Osteoblast (primary cell): ENCODE measurements at regions not wholly inside any gene's neighbourhood (a gene's known extent, or its start where the extent isn't known, plus 50 kb on each side); places are given as distances from the start of the nearest gene placed in this dataset.

Source experiments
- DNase-seq: peaks from one replicate; pipeline ENCODE4 v3.0.0; 2011; ENCODE audit warnings: low spot score, mixed read lengths; ENCODE audit not compliant: insufficient read length; ENCODE audit errors: missing footprints
- H2AFZ ChIP-seq: 2 replicates; pipeline ENCODE4 v1.6.0; 2011; ENCODE audit warnings: mild to moderate bottlenecking, low read length
- H3K27ac ChIP-seq: 2 replicates; pipeline ENCODE4 v1.5.1; 2011; ENCODE audit warnings: mild to moderate bottlenecking, low read depth, low read length, moderate library complexity
- H3K27me3 ChIP-seq: 2 replicates; pipeline ENCODE4 v1.6.0; 2012; ENCODE audit warnings: mild to moderate bottlenecking, control low read depth, inconsistent platforms, low read length, moderate library complexity; ENCODE audit not compliant: insufficient read depth
- H3K36me3 ChIP-seq: 2 replicates; pipeline ENCODE4 v1.5.1; 2011; ENCODE audit warnings: mild to moderate bottlenecking, low read length, control low read depth, moderate library complexity; ENCODE audit not compliant: insufficient read depth
- H3K4me1 ChIP-seq: 2 replicates; pipeline ENCODE4 v1.5.1; 2011; ENCODE audit warnings: mild to moderate bottlenecking, low read length, control low read depth, moderate library complexity; ENCODE audit not compliant: insufficient read depth
- H3K4me2 ChIP-seq: 2 replicates; pipeline ENCODE4 v1.6.0; 2011; ENCODE audit warnings: mild to moderate bottlenecking, low read length; ENCODE audit not compliant: insufficient read depth
- H3K4me3 ChIP-seq: fragments of 200-600 bp; sonication (generic); 3 replicates; pipeline ENCODE4 v1.5.1; 2012; ENCODE audit warnings: mild to moderate bottlenecking, low read length, inconsistent platforms; ENCODE audit not compliant: insufficient read depth
- H3K79me2 ChIP-seq: 2 replicates; pipeline ENCODE4 v1.6.0; 2012; ENCODE audit warnings: mild to moderate bottlenecking, low read length, control low read depth, inconsistent platforms; ENCODE audit not compliant: insufficient read depth
- H3K9me3 ChIP-seq: 2 replicates; pipeline ENCODE4 v1.5.1; 2011; ENCODE audit warnings: low read depth, low read length, control low read depth
- H4K20me1 ChIP-seq: 2 replicates; pipeline ENCODE4 v1.6.0; 2012; ENCODE audit warnings: mild to moderate bottlenecking, low read length, control low read depth; ENCODE audit not compliant: insufficient read depth
- CTCF ChIP-seq: IDR thresholded peaks from 2 replicates; pipeline ENCODE4 v1.5.1; 2011; ENCODE audit warnings: mild to moderate bottlenecking, low read depth, low read length, moderate library complexity; ENCODE audit errors: extremely low read depth

GRCh38 chr5:71946343-71947030 lies 160.8 kb upstream of the MAP1B start:
- TF ChIP-seq CTCF = no peak

GRCh38 chr5:71948206-71948605 lies 159.1 kb upstream of the MAP1B start:
- Histone ChIP-seq H3K4me2 (no peak overlapping the region), H3K9me3 (no peaks in the 10 kb centered on the region), H3K27ac (no peak overlapping the region), H4K20me1 (no peaks in the 10 kb centered on the region), H3K4me3 (no peak overlapping the region), H3K27me3 (peaks cover 28% of the 10 kb centered on the region), H3K4me1 (no peaks in the 10 kb centered on the region), H2AFZ (no peak overlapping the region), H3K79me2 (no peaks in the 10 kb centered on the region), H3K36me3 (no peaks in the 10 kb centered on the region)
- DNase-seq = no peak
- TF ChIP-seq CTCF = no peak

More at GRCh38 chr5:71946343-71947030, 160.8 kb upstream of the MAP1B start:
- Histone ChIP-seq H3K9me3 (no peaks in the 10 kb centered on the region), H3K27ac (no peak overlapping the region), H3K4me1 (no peaks in the 10 kb centered on the region), H4K20me1 (no peaks in the 10 kb centered on the region), H2AFZ (no peak overlapping the region), H3K79me2 (no peaks in the 10 kb centered on the region), H3K27me3 (peaks cover 33% of the 10 kb centered on the region), H3K36me3 (no peaks in the 10 kb centered on the region), H3K4me3 (no peak overlapping the region), H3K4me2 (no peak overlapping the region)
- DNase-seq = no peak

GRCh38 chr5:71949772-71950171 lies 157.5 kb upstream of the MAP1B start:
- no peak for TF ChIP-seq CTCF
- Histone ChIP-seq H3K4me1 (no peaks in the 10 kb centered on the region), H3K36me3 (no peaks in the 10 kb centered on the region), H3K79me2 (no peaks in the 10 kb centered on the region), H4K20me1 (no peaks in the 10 kb centered on the region), H3K27me3 (peaks cover 15% of the 10 kb centered on the region), H3K4me2 (no peak overlapping the region), H3K27ac (no peak overlapping the region), H2AFZ (no peak overlapping the region), H3K9me3 (no peaks in the 10 kb centered on the region), H3K4me3 (no peak overlapping the region)
- no peak for DNase-seq

GRCh38 chr5:71953866-71954265 lies 153.4 kb upstream of the MAP1B start:
- H3K27me3 ChIP-seq = no peaks in the 10 kb centered on the region
- no peaks in the 10 kb centered on the region for H3K9me3 ChIP-seq
- no peak overlapping the region for H3K4me3 ChIP-seq
- H3K36me3 ChIP-seq = no peaks in the 10 kb centered on the region
- H3K27ac ChIP-seq = no peak overlapping the region
- H3K4me1 ChIP-seq = no peaks in the 10 kb centered on the region
- no peak for TF ChIP-seq CTCF
- H2AFZ ChIP-seq = no peak overlapping the region
- DNase-seq = no peak
- no peaks in the 10 kb centered on the region for H4K20me1 ChIP-seq
- no peak overlapping the region for H3K4me2 ChIP-seq
- no peaks in the 10 kb centered on the region for H3K79me2 ChIP-seq
